Activated CD4-positive, CD25-positive, alpha-beta regulatory T cell treated with anti-CD3 and anti-CD28 coated beads, Interleukin-2, amount 50 U/mL, for 16 hours (primary cell): ENCODE measurements at regions not wholly inside any gene's neighbourhood (a gene's known extent, or its start where the extent isn't known, plus 50 kb on each side); places are given as distances from the start of the nearest gene placed in this dataset.

ENCODE experiments used
- DNase-seq: peaks from one replicate; pipeline ENCODE4 v3.0.0-alpha.2; 2020; ENCODE audit warnings: low read depth, low spot score

- DNase-seq: no peak
These were observed 170.8 kb downstream of the BUD13 start for GRCh38 chr11:116601814-116602636.

GRCh38 chr11:116600930-116601329 is 171.9 kb downstream of the BUD13 start:
- DNase-seq: no peak

- no peak for DNase-seq
These were observed 174.2 kb downstream of the BUD13 start for GRCh38 chr11:116598556-116598955.

GRCh38 chr11:116598036-116598435 is 174.8 kb downstream of the BUD13 start:
- DNase-seq: no peak

GRCh38 chr11:116596346-116597260 is 176.2 kb downstream of the BUD13 start:
- DNase-seq: no peak

- no peak for DNase-seq
These were observed 177.4 kb downstream of the BUD13 start for GRCh38 chr11:116595305-116595880.

- no peak for DNase-seq
These were observed 181.8 kb downstream of the BUD13 start for GRCh38 chr11:116590844-116591570.

- no peak for DNase-seq
These were observed 183.4 kb downstream of the BUD13 start for GRCh38 chr11:116589402-116589801.

GRCh38 chr11:116586392-116586791 is 186.4 kb downstream of the BUD13 start:
- no peak for DNase-seq

- DNase-seq: no peak
These were observed 190.2 kb downstream of the BUD13 start for GRCh38 chr11:116582571-116582970.

GRCh38 chr11:116581349-116581748 is 191.4 kb downstream of the BUD13 start:
- DNase-seq: no peak

GRCh38 chr11:116580799-116581198 is 192.0 kb downstream of the BUD13 start:
- DNase-seq: no peak

GRCh38 chr11:116579857-116580727 is 192.7 kb downstream of the BUD13 start:
- DNase-seq: no peak

- DNase-seq: no peak
These were observed 193.6 kb downstream of the BUD13 start for GRCh38 chr11:116579031-116579653.

- DNase-seq: no peak
These were observed 194.8 kb downstream of the BUD13 start for GRCh38 chr11:116577956-116578355.

GRCh38 chr11:116577273-116577672 is 195.5 kb downstream of the BUD13 start:
- DNase-seq: no peak

GRCh38 chr11:116576526-116576925 is 196.3 kb downstream of the BUD13 start:
- DNase-seq: no peak

GRCh38 chr11:116567721-116568242 is 205.0 kb downstream of the BUD13 start:
- DNase-seq: no peak

GRCh38 chr11:116563712-116564047 is 209.1 kb downstream of the BUD13 start:
- DNase-seq: no peak
